Esophagus muscularis mucosa (tissue), 4 donors: ENCODE measurements at regions not wholly inside any gene's neighbourhood (a gene's known extent, or its start where the extent isn't known, plus 50 kb on each side); places are given as distances from the start of the nearest gene placed in this dataset.

Experiments
- EP300 ChIP-seq: sonication (generic); formaldehyde crosslinking; IDR thresholded peaks from one replicate; pipeline ENCODE4 v1.6.1; 2017; ENCODE audit warnings: antibody characterized with exemption
- POLR2A ChIP-seq: fragments of 450-650 bp; IDR thresholded peaks from one replicate; pipeline ENCODE4 v1.6.1; 2017; ENCODE audit warnings: antibody characterized with exemption, moderate library complexity, mild to moderate bottlenecking, low read depth
- TF ChIP-seq, protein P1 (sequence below), 3 experiments: fragments of 200-600 bp in 2 of 3; fragments of 450-650 bp in 1 of 3; sonication (generic) in 2 of 3; IDR thresholded peaks; one replicate each; pipeline ENCODE4 v1.5.1; 2017 to 2019; ENCODE audit warnings: antibody characterized with exemption in 3 of 3, mild to moderate bottlenecking in 2 of 3, moderate library complexity in 1 of 3

GRCh38 chr15:39100106-39100660, 480.7 kb upstream of the THBS1 start:
- TF ChIP-seq POLR2A: no peak
- TF ChIP-seq, protein P1, sequence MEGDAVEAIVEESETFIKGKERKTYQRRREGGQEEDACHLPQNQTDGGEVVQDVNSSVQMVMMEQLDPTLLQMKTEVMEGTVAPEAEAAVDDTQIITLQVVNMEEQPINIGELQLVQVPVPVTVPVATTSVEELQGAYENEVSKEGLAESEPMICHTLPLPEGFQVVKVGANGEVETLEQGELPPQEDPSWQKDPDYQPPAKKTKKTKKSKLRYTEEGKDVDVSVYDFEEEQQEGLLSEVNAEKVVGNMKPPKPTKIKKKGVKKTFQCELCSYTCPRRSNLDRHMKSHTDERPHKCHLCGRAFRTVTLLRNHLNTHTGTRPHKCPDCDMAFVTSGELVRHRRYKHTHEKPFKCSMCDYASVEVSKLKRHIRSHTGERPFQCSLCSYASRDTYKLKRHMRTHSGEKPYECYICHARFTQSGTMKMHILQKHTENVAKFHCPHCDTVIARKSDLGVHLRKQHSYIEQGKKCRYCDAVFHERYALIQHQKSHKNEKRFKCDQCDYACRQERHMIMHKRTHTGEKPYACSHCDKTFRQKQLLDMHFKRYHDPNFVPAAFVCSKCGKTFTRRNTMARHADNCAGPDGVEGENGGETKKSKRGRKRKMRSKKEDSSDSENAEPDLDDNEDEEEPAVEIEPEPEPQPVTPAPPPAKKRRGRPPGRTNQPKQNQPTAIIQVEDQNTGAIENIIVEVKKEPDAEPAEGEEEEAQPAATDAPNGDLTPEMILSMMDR (IDR thresholded peaks at IDR 0.05): no peak
- no peak for TF ChIP-seq EP300
